ENCODE measurements at regions not wholly inside any gene's neighbourhood (a gene's known extent, or its start where the extent isn't known, plus 50 kb on each side); places are given as distances from the start of the nearest gene placed in this dataset.
A peak's percentile ranks its signal among the peaks of the same experiment; 100 is the strongest.

- no peak for DNase-seq
- no peaks in the 10 kb centered on the region for H3K4me1 ChIP-seq
- H3K27me3 ChIP-seq = no peaks in the 10 kb centered on the region
- no peaks in the 10 kb centered on the region for H3K9me3 ChIP-seq
- H3K4me3 ChIP-seq = no peak overlapping the region
- intact Hi-C loops (cut with DNase I; ENCODE audit: low total_unique reads) = no loop called here
- no peak overlapping the region for H3K27ac ChIP-seq
- no peak for TF ChIP-seq POLR2A (IDR thresholded peaks at IDR 0.05)
- TF ChIP-seq CTCF (IDR thresholded peaks at IDR 0.05) = no peak
- no peaks in the 10 kb centered on the region for H3K36me3 ChIP-seq (ENCODE audit: low read depth, missing control alignments)
Observed at GRCh38 chr1:101548376-101548775, 311.6 kb downstream of the S1PR1 start.

- WGBS, 2 donors = 93 to 97% methylated on average over 1 of the region's 1 CpG
- no peaks in the 10 kb centered on the region for H3K4me1 ChIP-seq
- DNase-seq = no peak
- no peaks in the 10 kb centered on the region for H3K9me3 ChIP-seq
- no peaks in the 10 kb centered on the region for H3K27me3 ChIP-seq
- H3K4me3 ChIP-seq = no peak overlapping the region
- TF ChIP-seq CTCF (IDR thresholded peaks at IDR 0.05) (no peak), POLR2A (IDR thresholded peaks at IDR 0.05) (no peak)
- intact Hi-C loops (cut with DNase I; ENCODE audit: low total_unique reads) = no loop called here
- H3K27ac ChIP-seq = no peak overlapping the region
- H3K36me3 ChIP-seq (ENCODE audit: low read depth, missing control alignments) = no peaks in the 10 kb centered on the region
Observed at GRCh38 chr1:101550581-101550980, 313.8 kb downstream of the S1PR1 start.

- H3K27me3 ChIP-seq = no peaks in the 10 kb centered on the region
- no peaks in the 10 kb centered on the region for H3K9me3 ChIP-seq
- TF ChIP-seq CTCF (IDR thresholded peaks at IDR 0.05) (no peak), POLR2A (IDR thresholded peaks at IDR 0.05) (no peak)
- no peak for DNase-seq
- intact Hi-C loops (cut with DNase I; ENCODE audit: low total_unique reads) = no loop called here
- H3K27ac ChIP-seq = no peak overlapping the region
- no peak overlapping the region for H3K4me3 ChIP-seq
- no peaks in the 10 kb centered on the region for H3K36me3 ChIP-seq (ENCODE audit: low read depth, missing control alignments)
- 83 to 86% methylated on average over 1 of the region's 1 CpG for WGBS, 2 donors
- no peaks in the 10 kb centered on the region for H3K4me1 ChIP-seq
Observed at GRCh38 chr1:101566883-101567538, 330.2 kb downstream of the S1PR1 start.

GRCh38 chr1:101567582-101568189 lies 330.9 kb downstream of the S1PR1 start:
- no peaks in the 10 kb centered on the region for H3K36me3 ChIP-seq (ENCODE audit: low read depth, missing control alignments)
- H3K27ac ChIP-seq = no peak overlapping the region
- H3K4me1 ChIP-seq = no peaks in the 10 kb centered on the region
- H3K27me3 ChIP-seq = no peaks in the 10 kb centered on the region
- no peaks in the 10 kb centered on the region for H3K9me3 ChIP-seq
- intact Hi-C loops (cut with DNase I; ENCODE audit: low total_unique reads) = no loop called here
- no peak for TF ChIP-seq POLR2A (IDR thresholded peaks at IDR 0.05)
- TF ChIP-seq CTCF (IDR thresholded peaks at IDR 0.05) = peak in 2 of 3 experiments; percentile 49 to 87
- WGBS, 2 donors = 52 to 55% methylated on average over 4 of the region's 4 CpGs
- H3K4me3 ChIP-seq = no peak overlapping the region
- peak; percentile 51 for DNase-seq

- no peaks in the 10 kb centered on the region for H3K4me1 ChIP-seq
- H3K4me3 ChIP-seq = no peak overlapping the region
- H3K9me3 ChIP-seq = no peaks in the 10 kb centered on the region
- intact Hi-C loops (cut with DNase I; ENCODE audit: low total_unique reads) = no loop called here
- H3K27me3 ChIP-seq = no peaks in the 10 kb centered on the region
- H3K27ac ChIP-seq = no peak overlapping the region
- no peak for DNase-seq
- TF ChIP-seq POLR2A (IDR thresholded peaks at IDR 0.05) (no peak), CTCF (IDR thresholded peaks at IDR 0.05) (no peak)
- H3K36me3 ChIP-seq (ENCODE audit: low read depth, missing control alignments) = no peaks in the 10 kb centered on the region
- WGBS, 2 donors = 56 to 57% methylated on average over 5 of the region's 5 CpGs
Observed at GRCh38 chr1:101587741-101588140, 350.9 kb downstream of the S1PR1 start.
